SKM-1 (cell line): ENCODE measurements at regions not wholly inside any gene's neighbourhood (a gene's known extent, or its start where the extent isn't known, plus 50 kb on each side); places are given as distances from the start of the nearest gene placed in this dataset.
"Not testable (repeated sequence)": the region's sequence is repeated elsewhere in the genome, so short reads cannot be mapped to it uniquely, and the experiment has no call there.

Experiments used
- DNase-seq: peaks from one replicate; lab custom pipeline; 2025; ENCODE audit not compliant: unreplicated experiment; lab: John Stamatoyannopoulos, UW

- DNase-seq: no peak
Measured at GRCh38 chr12:76183459-76184186, 99.1 kb upstream of the NAP1L1 start.

DNA sequence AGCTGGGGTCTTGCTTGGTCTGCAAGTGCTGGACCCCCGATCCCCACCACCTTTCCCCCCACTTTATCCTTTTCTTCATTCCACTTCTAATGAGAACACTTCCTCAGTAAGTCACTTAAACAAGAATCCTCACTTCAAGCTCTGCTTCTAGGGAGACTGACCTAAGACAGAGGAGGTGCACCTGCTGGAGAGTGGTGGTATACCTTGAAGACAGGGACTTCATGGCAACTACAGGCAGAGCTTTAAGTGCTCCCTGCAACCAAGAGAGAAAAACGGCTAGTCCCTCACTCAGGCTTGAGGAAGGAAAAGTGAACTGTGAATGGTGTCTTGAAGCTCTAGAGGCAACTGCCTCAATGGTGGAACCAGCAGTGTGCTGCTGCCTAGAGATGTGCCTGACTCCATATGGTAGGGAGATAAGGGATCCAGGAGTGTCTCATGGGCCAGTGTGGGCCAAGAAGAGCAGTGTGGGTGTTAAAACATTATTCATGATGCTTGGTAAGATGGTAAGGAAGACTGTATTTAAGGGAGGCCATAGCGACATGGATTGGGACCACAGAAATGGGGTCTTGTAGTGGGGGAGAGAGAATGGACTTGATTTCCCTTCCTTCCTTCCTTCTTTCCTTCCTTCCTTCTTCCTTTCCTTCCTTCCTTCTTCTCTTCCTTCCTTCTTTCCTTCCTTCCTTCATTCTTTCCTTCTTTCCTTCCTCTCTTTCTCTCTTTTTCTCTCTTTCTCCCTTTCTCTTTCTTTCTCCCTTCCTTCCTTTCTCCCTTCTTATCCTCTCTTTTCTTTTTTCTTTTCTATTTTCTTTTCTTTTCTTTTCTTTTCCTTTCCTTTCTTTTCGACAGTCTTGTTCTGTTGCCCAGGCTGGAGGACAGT is 96.2 kb upstream of the NAP1L1 start:
- no peak for DNase-seq

- no peak for DNase-seq
Measured at GRCh38 chr12:76178452-76178851, 94.0 kb upstream of the NAP1L1 start.

- DNase-seq: no peak
Measured at GRCh38 chr12:76177821-76178220, 93.3 kb upstream of the NAP1L1 start.

- DNase-seq: no peak
Measured at GRCh38 chr12:76176940-76177339, 92.5 kb upstream of the NAP1L1 start.

GRCh38 chr12:76175946-76176345 is 91.5 kb upstream of the NAP1L1 start:
- not testable (repeated sequence) for DNase-seq

DNA sequence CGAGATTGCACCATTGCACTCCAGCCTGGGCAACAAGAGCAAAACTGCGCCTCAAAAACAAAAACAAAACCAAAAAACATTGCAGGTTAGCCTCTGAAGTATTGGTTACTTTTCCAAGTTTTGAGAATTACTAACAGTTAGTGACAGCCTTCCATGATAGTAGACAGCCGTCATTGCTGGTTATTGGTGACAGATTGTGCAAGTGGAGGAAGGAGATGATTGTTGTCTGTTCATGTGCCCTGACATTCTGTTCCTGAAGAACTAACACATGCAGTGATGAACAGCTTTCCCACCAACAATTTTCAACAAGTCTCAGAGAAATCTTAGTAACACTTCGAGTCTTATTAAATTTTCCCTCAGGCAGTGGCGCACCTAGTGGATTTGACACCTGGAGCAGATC is 89.3 kb upstream of the NAP1L1 start:
- DNase-seq: no peak

DNA sequence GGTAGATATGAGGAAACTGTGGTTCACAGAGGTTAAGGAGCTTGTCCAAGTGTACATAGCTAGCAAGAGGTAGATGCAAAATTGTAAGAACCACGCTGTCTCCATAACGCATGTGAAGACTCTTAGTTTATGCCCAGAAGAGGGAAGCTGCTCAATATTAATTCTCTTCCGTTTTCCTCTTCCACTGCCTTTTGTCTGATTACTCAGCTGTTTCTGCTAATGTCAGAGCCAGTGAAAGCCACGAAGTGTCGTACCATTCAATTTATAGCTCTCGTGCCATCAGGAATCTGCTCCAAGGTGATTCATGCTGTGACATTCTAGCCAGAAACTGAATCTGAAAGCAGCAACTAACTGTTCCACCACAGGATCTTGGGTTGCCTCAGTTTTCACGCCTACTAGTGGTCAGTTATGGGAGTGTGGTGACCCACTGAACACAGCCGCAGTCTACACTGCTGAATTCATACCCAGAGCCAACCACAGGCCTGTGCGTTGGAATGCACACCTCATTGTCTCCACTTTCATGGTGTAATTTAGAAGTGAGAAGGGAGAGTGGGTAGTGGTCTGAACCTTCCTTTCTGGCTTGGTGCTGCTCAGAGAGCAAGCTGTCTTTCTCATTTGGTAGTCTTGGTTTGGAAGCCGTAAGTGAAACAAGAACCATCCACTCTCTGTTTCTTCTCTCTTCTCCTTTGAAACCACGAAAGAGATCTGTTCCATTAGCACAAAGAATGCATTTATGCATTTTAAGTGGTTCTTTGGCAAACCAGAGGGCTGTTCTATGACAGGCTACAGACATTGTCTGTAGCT is 74.2 kb upstream of the NAP1L1 start:
- DNase-seq: peak; percentile 16

DNA sequence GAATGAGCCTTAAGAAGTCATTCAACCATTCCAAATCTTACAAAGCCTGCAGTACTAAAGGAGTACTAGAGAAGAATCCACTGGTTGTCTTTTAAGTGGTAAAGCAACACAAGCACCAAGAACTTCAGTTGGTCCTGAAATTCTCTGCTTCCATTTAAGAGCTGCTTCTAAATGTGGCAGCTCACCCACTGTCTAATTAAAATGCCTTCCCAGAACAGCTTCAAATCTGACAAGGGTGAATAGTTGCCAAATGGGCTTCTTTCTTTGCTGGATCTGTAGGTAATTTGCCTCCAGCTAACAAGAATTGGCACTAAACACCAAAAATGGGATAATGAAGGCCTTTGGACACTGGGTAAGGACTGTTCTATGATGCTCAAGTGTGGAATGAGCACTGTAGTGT is 72.2 kb upstream of the NAP1L1 start:
- no peak for DNase-seq

GRCh38 chr12:76156314-76156713 is 71.8 kb upstream of the NAP1L1 start:
- DNase-seq: no peak

DNA sequence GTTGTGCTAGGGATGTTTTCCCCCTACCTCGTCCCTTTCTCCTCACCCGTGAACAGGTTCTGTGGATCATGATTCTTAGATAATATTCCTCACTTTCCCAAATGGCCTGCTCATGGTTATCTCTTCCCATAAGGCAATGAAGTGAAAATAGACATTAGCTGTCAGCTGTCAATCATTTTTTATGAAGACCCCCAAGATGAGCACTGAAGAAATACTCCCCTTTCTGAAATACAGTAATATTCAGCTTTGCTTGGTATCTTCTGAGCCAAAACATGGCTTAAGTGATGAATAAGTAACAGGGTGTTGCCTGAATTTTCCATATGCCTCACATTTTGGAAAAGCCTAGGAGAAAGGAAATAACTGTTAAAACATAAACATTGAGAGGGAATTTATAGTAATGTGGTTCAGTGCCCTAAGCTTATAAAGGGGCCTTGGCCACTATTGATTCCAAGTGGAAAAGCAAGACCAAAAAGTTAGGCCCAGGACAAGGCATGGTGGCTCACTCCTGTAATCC is 70.7 kb upstream of the NAP1L1 start:
- no peak for DNase-seq

GRCh38 chr12:76153616-76154015 is 69.1 kb upstream of the NAP1L1 start:
- DNase-seq: no peak

DNA sequence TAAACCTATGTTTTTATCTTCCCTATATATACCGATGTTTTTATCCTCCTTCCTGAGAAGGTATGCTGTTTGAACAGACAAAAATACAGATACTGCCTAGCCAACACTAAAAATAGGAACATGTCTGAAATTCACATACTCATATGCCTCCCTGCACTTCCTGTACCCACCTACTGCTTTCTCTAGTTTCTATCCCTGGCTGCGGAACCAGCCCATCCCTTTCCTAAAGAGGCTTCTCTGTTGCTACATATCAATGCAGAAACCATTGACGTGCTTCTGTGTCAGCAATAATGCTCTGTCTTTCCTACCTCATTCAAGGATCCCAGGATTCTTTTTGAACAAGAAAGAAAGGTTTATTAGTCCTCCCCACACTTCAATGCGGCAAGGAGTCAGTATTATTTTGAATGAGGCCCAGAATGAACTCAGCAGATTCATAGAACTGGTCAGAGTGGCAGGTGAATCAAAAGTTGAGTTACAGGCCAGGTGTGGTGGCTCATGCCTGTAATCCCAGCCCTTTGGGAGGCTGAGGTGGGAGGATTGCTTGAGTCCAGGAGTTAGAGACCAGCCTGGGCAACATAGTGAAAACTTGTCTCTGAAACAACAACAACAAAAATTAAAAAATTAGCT is 67.8 kb upstream of the NAP1L1 start:
- DNase-seq: peak; percentile 51

DNA sequence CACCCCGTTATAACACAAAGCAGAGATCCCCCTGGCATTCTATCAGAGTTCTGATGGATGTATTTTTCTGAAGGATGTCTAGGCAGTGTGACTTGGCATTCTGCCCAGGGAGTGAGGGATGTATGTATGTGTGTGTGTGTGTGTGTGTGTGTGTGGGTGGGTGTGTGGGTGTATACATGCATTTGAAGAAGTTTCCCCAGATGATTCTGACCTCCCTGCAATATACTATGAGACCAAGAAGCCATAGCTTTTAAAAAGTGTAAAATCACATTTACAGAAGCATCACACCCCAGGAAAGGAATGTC is 59.7 kb upstream of the NAP1L1 start:
- no peak for DNase-seq

DNA sequence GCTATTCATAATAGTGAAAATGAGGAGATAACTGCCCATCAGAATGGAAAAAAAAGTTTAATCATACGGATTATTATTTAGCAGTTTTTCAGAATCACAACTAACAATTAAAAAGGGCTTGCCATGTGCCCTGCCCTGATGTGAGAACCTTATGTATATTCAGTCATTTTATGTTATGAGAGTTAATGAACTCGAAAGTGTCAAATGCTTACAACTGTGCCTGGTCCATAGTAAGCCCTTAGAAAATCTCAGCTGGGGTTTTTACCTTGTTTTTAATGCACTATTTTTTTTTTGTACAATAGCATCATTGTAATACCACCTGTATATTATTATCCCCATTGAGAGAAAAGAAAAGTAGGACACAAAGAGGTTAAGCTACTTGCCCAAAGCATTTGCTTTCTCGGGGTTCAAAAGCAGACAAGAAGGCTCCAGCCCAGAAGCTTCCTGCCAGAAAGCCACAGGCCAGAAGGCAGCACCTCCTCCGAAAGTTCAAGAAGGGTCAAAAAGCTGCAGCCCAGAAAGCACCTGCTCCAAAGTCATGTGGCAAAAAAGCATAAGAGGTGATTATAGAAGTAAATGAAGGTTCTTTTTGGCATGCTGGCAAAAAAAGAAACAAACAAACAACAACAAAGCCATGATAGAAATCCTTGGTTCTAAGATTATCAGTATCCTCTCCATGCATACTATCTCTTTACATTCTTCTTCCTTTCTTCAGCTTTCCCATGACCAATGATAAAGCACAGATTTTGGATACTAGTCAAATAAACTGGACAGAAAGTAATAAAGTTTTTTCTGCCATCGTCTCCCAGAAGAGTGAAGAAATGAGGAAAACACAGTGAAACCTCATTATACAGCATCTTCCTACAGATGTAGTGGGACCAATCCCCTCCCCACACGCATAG is 59.1 kb upstream of the NAP1L1 start:
- DNase-seq: no peak

- no peak for DNase-seq
Measured at GRCh38 chr12:76142305-76142704, 57.8 kb upstream of the NAP1L1 start.

DNA sequence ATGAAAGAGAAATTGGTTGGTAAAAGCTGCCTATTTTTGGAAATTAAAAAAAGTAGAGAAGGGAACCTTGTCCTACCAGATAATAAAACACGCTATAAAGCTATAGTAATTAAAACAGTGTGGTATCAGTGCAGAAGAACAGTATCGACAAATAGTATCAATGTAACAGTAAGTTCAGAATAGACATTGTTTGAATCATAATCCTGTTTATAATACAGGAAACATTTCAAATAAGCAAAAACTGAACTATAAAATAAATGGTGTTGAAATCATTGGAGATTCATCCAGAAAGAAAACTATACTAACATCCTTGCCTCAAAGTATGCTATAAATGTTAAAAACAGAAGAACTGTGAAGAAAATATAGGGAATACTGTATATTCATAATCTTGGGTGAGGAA is 54.2 kb upstream of the NAP1L1 start:
- DNase-seq: no peak

GRCh38 chr12:76137606-76138005 is 53.1 kb upstream of the NAP1L1 start:
- DNase-seq: no peak

GRCh38 chr12:76135456-76135855 is 51.0 kb upstream of the NAP1L1 start:
- no peak for DNase-seq
